ENCODE measurements at regions not wholly inside any gene's neighbourhood (a gene's known extent, or its start where the extent isn't known, plus 50 kb on each side); places are given as distances from the start of the nearest gene placed in this dataset.
"Not testable (repeated sequence)": the region's sequence is repeated elsewhere in the genome, so short reads cannot be mapped to it uniquely, and the experiment has no call there.

GRCh38 chr1:173383351-173383750, 93.8 kb upstream of the PRDX6 start:
- Histone ChIP-seq H3K27ac (no peak overlapping the region), H3K4me3 (ENCODE audit: low read depth in 1 of 2, low read length in 1 of 2) (no peak overlapping the region), H3K4me1 (ENCODE audit: control insufficient read depth in 1 of 2, insufficient read depth in 1 of 2, low read depth in 1 of 2, low read length in 1 of 2) (no peaks in the 10 kb centered on the region), H3K9me3 (no peaks in the 10 kb centered on the region), H3K36me3 (peaks cover 4% of the 10 kb centered on the region), H3K27me3 (no peaks in the 10 kb centered on the region)
- no peak for TF ChIP-seq CTCF (IDR thresholded peaks at IDR 0.05)

- no peak overlapping the region for H3K27ac ChIP-seq
- H3K36me3 ChIP-seq: peaks cover 6% of the 10 kb centered on the region
- no peak for TF ChIP-seq CTCF (IDR thresholded peaks at IDR 0.05)
- no peaks in the 10 kb centered on the region for H3K4me1 ChIP-seq (ENCODE audit: control insufficient read depth in 1 of 2, insufficient read depth in 1 of 2, low read depth in 1 of 2, low read length in 1 of 2)
- no peaks in the 10 kb centered on the region for H3K27me3 ChIP-seq
- H3K4me3 ChIP-seq (ENCODE audit: low read depth in 1 of 2, low read length in 1 of 2): no peak overlapping the region
- no peaks in the 10 kb centered on the region for H3K9me3 ChIP-seq
Observed at GRCh38 chr1:173388352-173388751, 88.8 kb upstream of the PRDX6 start.

GRCh38 chr1:173392895-173393658, 84.1 kb upstream of the PRDX6 start:
- Histone ChIP-seq H3K9me3 (no peaks in the 10 kb centered on the region), H3K27me3 (no peaks in the 10 kb centered on the region), H3K27ac (no peak overlapping the region), H3K36me3 (peaks cover 4% of the 10 kb centered on the region), H3K4me3 (ENCODE audit: low read depth in 1 of 2, low read length in 1 of 2) (no peak overlapping the region), H3K4me1 (ENCODE audit: control insufficient read depth in 1 of 2, insufficient read depth in 1 of 2, low read depth in 1 of 2, low read length in 1 of 2) (no peaks in the 10 kb centered on the region)
- TF ChIP-seq CTCF (IDR thresholded peaks at IDR 0.05): no peak

GRCh38 chr1:173393659-173394000, 83.5 kb upstream of the PRDX6 start:
- Histone ChIP-seq H3K27ac (no peak overlapping the region), H3K36me3 (no peaks in the 10 kb centered on the region), H3K4me1 (ENCODE audit: control insufficient read depth in 1 of 2, insufficient read depth in 1 of 2, low read depth in 1 of 2, low read length in 1 of 2) (no peaks in the 10 kb centered on the region), H3K27me3 (no peaks in the 10 kb centered on the region), H3K9me3 (no peaks in the 10 kb centered on the region), H3K4me3 (ENCODE audit: low read depth in 1 of 2, low read length in 1 of 2) (no peak overlapping the region)
- no peak for TF ChIP-seq CTCF (IDR thresholded peaks at IDR 0.05)

- not testable (repeated sequence) for H3K27ac ChIP-seq
Observed at GRCh38 chr1:173394813-173395212, 82.3 kb upstream of the PRDX6 start.

GRCh38 chr1:173395762-173396161, 81.4 kb upstream of the PRDX6 start:
- Histone ChIP-seq H3K27me3 (no peaks in the 10 kb centered on the region), H3K27ac (no peak overlapping the region), H3K36me3 (no peaks in the 10 kb centered on the region), H3K4me3 (ENCODE audit: low read depth in 1 of 2, low read length in 1 of 2) (no peak overlapping the region), H3K9me3 (no peaks in the 10 kb centered on the region), H3K4me1 (ENCODE audit: control insufficient read depth in 1 of 2, insufficient read depth in 1 of 2, low read depth in 1 of 2, low read length in 1 of 2) (no peaks in the 10 kb centered on the region)
- no peak for TF ChIP-seq CTCF (IDR thresholded peaks at IDR 0.05)

More at GRCh38 chr1:173394813-173395212, 82.3 kb upstream of the PRDX6 start:
- not testable (repeated sequence) for H3K4me3 ChIP-seq (ENCODE audit: low read depth in 1 of 2, low read length in 1 of 2); H3K9me3 ChIP-seq; H3K36me3 ChIP-seq; H3K27me3 ChIP-seq; H3K4me1 ChIP-seq (ENCODE audit: control insufficient read depth in 1 of 2, insufficient read depth in 1 of 2, low read depth in 1 of 2, low read length in 1 of 2)
